ENCODE measurements at regions not wholly inside any gene's neighbourhood (a gene's known extent, or its start where the extent isn't known, plus 50 kb on each side); places are given as distances from the start of the nearest gene placed in this dataset.

DNA sequence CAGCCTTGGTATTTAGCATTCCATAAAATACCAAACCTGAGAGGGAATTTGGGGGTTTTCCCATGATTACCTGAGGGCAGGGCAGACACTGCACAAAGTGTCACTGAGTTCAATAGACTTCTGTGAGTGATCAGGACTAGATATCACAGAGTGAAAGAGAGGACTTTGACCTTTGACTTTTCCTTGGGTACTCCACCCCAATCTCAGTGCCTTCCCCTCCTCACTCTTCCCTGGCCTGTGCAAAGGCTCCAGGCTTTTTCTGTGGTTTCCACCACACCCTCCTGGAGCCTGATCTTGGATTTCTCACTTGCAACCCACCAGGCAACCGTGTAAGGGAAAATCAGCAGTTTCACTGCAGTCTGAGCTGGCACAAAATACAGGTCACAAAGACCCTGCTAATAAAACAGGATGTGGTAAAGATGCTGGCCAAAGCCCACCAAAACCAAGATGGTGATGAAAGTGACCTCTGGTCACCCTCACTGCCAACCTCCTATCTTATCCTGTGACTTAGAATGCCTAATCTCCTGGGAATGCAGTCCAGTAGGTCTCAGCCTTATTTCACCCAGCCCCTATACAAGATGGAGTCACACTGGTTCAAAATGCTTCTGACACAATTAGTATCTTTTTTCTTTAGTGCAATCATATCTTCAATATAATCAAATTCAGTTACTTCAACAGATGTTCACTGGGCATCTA lies 64.0 kb downstream of the BOD1L2 start:
- TF ChIP-seq, protein P1, sequence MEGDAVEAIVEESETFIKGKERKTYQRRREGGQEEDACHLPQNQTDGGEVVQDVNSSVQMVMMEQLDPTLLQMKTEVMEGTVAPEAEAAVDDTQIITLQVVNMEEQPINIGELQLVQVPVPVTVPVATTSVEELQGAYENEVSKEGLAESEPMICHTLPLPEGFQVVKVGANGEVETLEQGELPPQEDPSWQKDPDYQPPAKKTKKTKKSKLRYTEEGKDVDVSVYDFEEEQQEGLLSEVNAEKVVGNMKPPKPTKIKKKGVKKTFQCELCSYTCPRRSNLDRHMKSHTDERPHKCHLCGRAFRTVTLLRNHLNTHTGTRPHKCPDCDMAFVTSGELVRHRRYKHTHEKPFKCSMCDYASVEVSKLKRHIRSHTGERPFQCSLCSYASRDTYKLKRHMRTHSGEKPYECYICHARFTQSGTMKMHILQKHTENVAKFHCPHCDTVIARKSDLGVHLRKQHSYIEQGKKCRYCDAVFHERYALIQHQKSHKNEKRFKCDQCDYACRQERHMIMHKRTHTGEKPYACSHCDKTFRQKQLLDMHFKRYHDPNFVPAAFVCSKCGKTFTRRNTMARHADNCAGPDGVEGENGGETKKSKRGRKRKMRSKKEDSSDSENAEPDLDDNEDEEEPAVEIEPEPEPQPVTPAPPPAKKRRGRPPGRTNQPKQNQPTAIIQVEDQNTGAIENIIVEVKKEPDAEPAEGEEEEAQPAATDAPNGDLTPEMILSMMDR (conservative IDR thresholded peaks at IDR 0.05; ENCODE audit: low read depth, low read length) = no peak
- TF ChIP-seq SMC3 (IDR thresholded peaks at IDR 0.05; ENCODE audit: low read depth, low read length) = no peak
- TF ChIP-seq BHLHE40 (IDR thresholded peaks at IDR 0.05; ENCODE audit: low read depth, low read length) = no peak
- TF ChIP-seq POLR2A (IDR thresholded peaks at IDR 0.05; ENCODE audit: low read depth, low read length) = no peak
- TF ChIP-seq MAZ (IDR thresholded peaks at IDR 0.05; ENCODE audit: borderline replicate concordance, low read depth, low read length) = no peak
- TF ChIP-seq, protein P2, sequence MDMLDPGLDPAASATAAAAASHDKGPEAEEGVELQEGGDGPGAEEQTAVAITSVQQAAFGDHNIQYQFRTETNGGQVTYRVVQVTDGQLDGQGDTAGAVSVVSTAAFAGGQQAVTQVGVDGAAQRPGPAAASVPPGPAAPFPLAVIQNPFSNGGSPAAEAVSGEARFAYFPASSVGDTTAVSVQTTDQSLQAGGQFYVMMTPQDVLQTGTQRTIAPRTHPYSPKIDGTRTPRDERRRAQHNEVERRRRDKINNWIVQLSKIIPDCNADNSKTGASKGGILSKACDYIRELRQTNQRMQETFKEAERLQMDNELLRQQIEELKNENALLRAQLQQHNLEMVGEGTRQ (IDR thresholded peaks at IDR 0.05; ENCODE audit: low read depth, low read length) = no peak
- no peak for TF ChIP-seq RAD21 (IDR thresholded peaks at IDR 0.05; ENCODE audit: low read length)
- TF ChIP-seq MXI1 (IDR thresholded peaks at IDR 0.05; ENCODE audit: borderline replicate concordance, low read depth, low read length) = no peak
- no peak for TF ChIP-seq CEBPB (IDR thresholded peaks at IDR 0.05; ENCODE audit: low read depth, low read length)
- TF ChIP-seq RCOR1 (IDR thresholded peaks at IDR 0.05; ENCODE audit: insufficient replicate concordance, low read length) = no peak
- TF ChIP-seq FOS (IDR thresholded peaks at IDR 0.05; ENCODE audit: low read depth, low read length) = no peak

All from IMR-90 (cell line).